SK-N-SH (cell line): ENCODE measurements at regions not wholly inside any gene's neighbourhood (a gene's known extent, or its start where the extent isn't known, plus 50 kb on each side); places are given as distances from the start of the nearest gene placed in this dataset.

Experiments
- CTCF ChIA-PET: fragments of 300-600, 350-600 bp; formaldehyde crosslinking; extraction: SDS; loops from one replicate; lab custom pipeline; 2021; lab: Yijun Ruan, JAX
- POLR2A ChIA-PET: fragments of 350-600 bp; sonication (Branson Sonifier 250); formaldehyde crosslinking; extraction: SDS; loops from one replicate; lab custom pipeline; 2020; ENCODE audit warnings: antibody characterized with exemption, inconsistent platforms; lab: Yijun Ruan, JAX
- DNase-seq: peaks from one replicate; pipeline ENCODE4 v3.0.0; 2012
- H2AFZ ChIP-seq: fragments of 200-600 bp; sonication (generic); 2 replicates; pipeline ENCODE4 v1.8.1; 2016; ENCODE audit warnings: antibody characterized with exemption, mild to moderate bottlenecking, low read depth
- H3F3A ChIP-seq: fragments of 200-600 bp; sonication (generic); replicated peaks from 2 replicates; pipeline ENCODE3; 2016; ENCODE audit warnings: antibody characterized with exemption, mild to moderate bottlenecking; ENCODE audit not compliant: insufficient read depth
- H3K27ac ChIP-seq, 2 experiments: fragments of 200-500 bp in 1 of 2; fragments of 200-600 bp in 1 of 2; sonication (Bioruptor generic) in 1 of 2; sonication (generic), shearing (Covaris generic) in 1 of 2; 2 replicates each; pipeline versions ENCODE4 v1.5.1 to v1.6.1; 2014 to 2016; ENCODE audit warnings: low read depth in 2 of 2, inconsistent platforms in 1 of 2, low read length in 1 of 2, mild to moderate bottlenecking in 1 of 2, mixed read lengths in 1 of 2
- H3K27me3 ChIP-seq: fragments of 200-600 bp; sonication (generic), shearing (Covaris generic); 2 replicates; pipeline ENCODE4 v1.6.1; 2016; ENCODE audit warnings: mixed run types; ENCODE audit not compliant: insufficient read depth
- H3K36me3 ChIP-seq, 2 experiments: fragments of 200-500 bp in 1 of 2; fragments of 200-600 bp in 1 of 2; sonication (Bioruptor generic) in 1 of 2; sonication (generic) in 1 of 2; replicated peaks in 1 of 2; 2 replicates each; pipeline versions ENCODE3 to v1.5.1; 2014 to 2016; ENCODE audit warnings: low read length in 1 of 2, mild to moderate bottlenecking in 1 of 2; ENCODE audit not compliant: insufficient read depth in 2 of 2, control insufficient read depth in 1 of 2
- H3K4me1 ChIP-seq, 2 experiments: fragments of 200-500 bp in 1 of 2; fragments of 200-600 bp in 1 of 2; sonication (Bioruptor generic) in 1 of 2; sonication (generic), shearing (Covaris generic) in 1 of 2; 2 replicates each; pipeline versions ENCODE4 v1.5.1 to v1.6.1; 2014 to 2016; ENCODE audit warnings: low read depth in 1 of 2, low read length in 1 of 2, mixed run types in 1 of 2; ENCODE audit not compliant: insufficient read depth in 2 of 2, control insufficient read depth in 1 of 2
- H3K4me2 ChIP-seq: fragments of 200-600 bp; sonication (generic), shearing (Covaris generic); 2 replicates; pipeline ENCODE4 v1.6.1; 2017; ENCODE audit warnings: mixed run types
- H3K4me3 ChIP-seq, 2 experiments: fragments of 200-500 bp in 1 of 2; fragments of 200-600 bp in 1 of 2; sonication (Bioruptor generic) in 1 of 2; sonication (generic), shearing (Covaris generic) in 1 of 2; 2 replicates each; pipeline versions ENCODE4 v1.5.1 to v1.8.1; 2014 to 2016; ENCODE audit warnings: low read depth in 2 of 2, inconsistent platforms in 1 of 2, low read length in 1 of 2, mild to moderate bottlenecking in 1 of 2, mixed read lengths in 1 of 2, moderate library complexity in 1 of 2
- H3K79me2 ChIP-seq: fragments of 200-600 bp; sonication (generic); 2 replicates; pipeline ENCODE4 v1.8.1; 2017; ENCODE audit warnings: mild to moderate bottlenecking; ENCODE audit not compliant: insufficient read depth
- H3K9ac ChIP-seq: fragments of 200-600 bp; sonication (generic); 2 replicates; pipeline ENCODE4 v1.6.1; 2017; ENCODE audit warnings: mixed run types
- H3K9me2 ChIP-seq: fragments of 200-600 bp; sonication (generic); 2 replicates; pipeline ENCODE4 v1.6.1; 2017; ENCODE audit warnings: mixed run types
- H3K9me3 ChIP-seq: fragments of 200-600 bp; sonication (generic); 2 replicates; pipeline ENCODE4 v1.6.1; 2017; ENCODE audit warnings: mixed run types, mild to moderate bottlenecking, moderate library complexity
- H4K20me1 ChIP-seq: fragments of 200-600 bp; sonication (generic); 2 replicates; pipeline ENCODE4 v1.6.1; 2017; ENCODE audit warnings: mild to moderate bottlenecking, mixed run types; ENCODE audit not compliant: insufficient read depth
- CTCF ChIP-seq: fragments of 200-600 bp; sonication (generic); IDR thresholded peaks from 2 replicates; pipeline ENCODE4 v1.6.1; 2017; ENCODE audit warnings: antibody characterized with exemption, mild to moderate bottlenecking, moderate library complexity
- FOSL2 ChIP-seq: IDR thresholded peaks from 2 replicates; pipeline ENCODE4 v1.4.0; 2012; ENCODE audit warnings: low read depth, mild to moderate bottlenecking, moderate library complexity, borderline replicate concordance
- GABPA ChIP-seq: IDR thresholded peaks from 2 replicates; pipeline ENCODE4 v1.4.0; 2012; ENCODE audit warnings: low read depth, mild to moderate bottlenecking
- GATA2 ChIP-seq: sonication (generic); formaldehyde crosslinking; IDR thresholded peaks from 2 replicates; pipeline ENCODE4 v1.5.0; 2020; ENCODE audit warnings: mild to moderate bottlenecking, missing genetic modification reagents
- IRF3 ChIP-seq: fragments of 150-350 bp; IDR thresholded peaks from 2 replicates; pipeline ENCODE4 v1.6.1; 2016; ENCODE audit warnings: mild to moderate bottlenecking, low read depth, low read length
- MAX ChIP-seq: IDR thresholded peaks from 2 replicates; pipeline ENCODE4 v1.4.0; 2012; ENCODE audit warnings: low read depth
- PBX3 ChIP-seq: IDR thresholded peaks from 2 replicates; pipeline ENCODE4; 2012
- POLR2AphosphoS5 ChIP-seq: IDR thresholded peaks from 2 replicates; pipeline ENCODE4 v1.6.1; 2012; ENCODE audit warnings: low read depth, low read length
- RCOR1 ChIP-seq: fragments of 150-350 bp; IDR thresholded peaks from 2 replicates; pipeline ENCODE4 v1.6.1; 2017; ENCODE audit warnings: antibody characterized with exemption, low read length
- RXRA ChIP-seq: IDR thresholded peaks from 2 replicates; pipeline ENCODE4 v1.4.0; 2012; ENCODE audit warnings: low read depth, mild to moderate bottlenecking, borderline replicate concordance
- SIN3A ChIP-seq: IDR thresholded peaks from 2 replicates; pipeline ENCODE4 v1.6.1; 2012; ENCODE audit warnings: low read depth, mild to moderate bottlenecking, low read length, moderate library complexity, borderline replicate concordance
- TEAD4 ChIP-seq: IDR thresholded peaks from 2 replicates; pipeline ENCODE4 v1.4.0; 2012; ENCODE audit warnings: mild to moderate bottlenecking, borderline replicate concordance; ENCODE audit not compliant: insufficient read depth
- WGBS: methylation state at CpG from one replicate; pipeline ENCODE4 v1.1.6; 2017; ENCODE audit warnings: low lambda C conversion rate; 5-methylcytosine and 5-hydroxymethylcytosine counted together

- TF ChIP-seq RCOR1 (no peak), CTCF (no peak)
Observed at GRCh38 chr11:81744336-81745116, 989.1 kb downstream of the FAM181B start (continued).

GRCh38 chr11:81725701-81726100 lies 1008.0 kb downstream of the FAM181B start:
- Histone ChIP-seq H4K20me1 (no peaks in the 10 kb centered on the region), H3K9ac (no peak overlapping the region), H3K4me3 (no peak overlapping the region), H3K9me2 (peaks cover 4% of the 10 kb centered on the region; the same call in 1 of the 2 replicates), H3K36me3 (no peaks in the 10 kb centered on the region), H3K79me2 (no peaks in the 10 kb centered on the region), H2AFZ (no peak overlapping the region), H3F3A (no peaks in the 10 kb centered on the region), H3K9me3 (no peaks in the 10 kb centered on the region), H3K27ac (no peak overlapping the region), H3K27me3 (no peaks in the 10 kb centered on the region), H3K4me1 (no peaks in the 10 kb centered on the region)
- 18% methylated on average over 3 of the region's 3 CpGs for WGBS
- POLR2A ChIA-PET = no interaction called here
- DNase-seq = no peak
- TF ChIP-seq FOSL2 (no peak), POLR2AphosphoS5 (no peak), RXRA (no peak), GATA2 (no peak), IRF3 (no peak), MAX (no peak), RCOR1 (no peak), TEAD4 (no peak), SIN3A (no peak), PBX3 (no peak), GABPA (no peak)
- TF ChIP-seq, all 33 proteins: peak for 0
- CTCF ChIA-PET = no interaction called here
- no peak overlapping the region for H3K4me2 ChIP-seq
